Lower leg skin (tissue), 3 donors: ENCODE measurements at regions not wholly inside any gene's neighbourhood (a gene's known extent, or its start where the extent isn't known, plus 50 kb on each side); places are given as distances from the start of the nearest gene placed in this dataset.

Experiments used
- CTCF ChIP-seq, 3 donors: fragments of 450-650 bp; IDR thresholded peaks; one replicate each; pipeline ENCODE4 v1.5.1; 2016; ENCODE audit warnings: antibody characterized with exemption in 3 of 3, mild to moderate bottlenecking in 3 of 3, moderate library complexity in 2 of 3
- POLR2A ChIP-seq, 2 donors: fragments of 450-650 bp; IDR thresholded peaks; one replicate each; pipeline ENCODE4 v1.6.1; 2016 to 2017; ENCODE audit warnings: antibody characterized with exemption in 2 of 2, mild to moderate bottlenecking in 1 of 2, moderate library complexity in 1 of 2

- no peak for TF ChIP-seq POLR2A (IDR thresholded peaks at IDR 0.05)
- TF ChIP-seq CTCF (IDR thresholded peaks at IDR 0.05) = no peak
Measured at GRCh38 chr14:61132336-61132735, 148.8 kb downstream of the TMEM30B start.
